HepG2 (cell line): ENCODE measurements at regions not wholly inside any gene's neighbourhood (a gene's known extent, or its start where the extent isn't known, plus 50 kb on each side); places are given as distances from the start of the nearest gene placed in this dataset.

Experiments used
- ATF5 ChIP-seq: sonication (generic); formaldehyde crosslinking; IDR thresholded peaks from 2 replicates; pipeline ENCODE4 v1.4.0; 2020; ENCODE audit warnings: mild to moderate bottlenecking, low read depth, missing genetic modification reagents
- CENPX ChIP-seq: sonication (generic); formaldehyde crosslinking; IDR thresholded peaks from 2 replicates; pipeline ENCODE4 v1.9.0; 2021; ENCODE audit warnings: mild to moderate bottlenecking, missing genetic modification reagents, moderate library complexity
- GATAD2A ChIP-seq: IDR thresholded peaks from 2 replicates; pipeline ENCODE4 v1.6.1; 2016
- GRHL1 ChIP-seq: sonication (generic); formaldehyde crosslinking; conservative IDR thresholded peaks from 2 replicates; pipeline ENCODE4 v1.8.0; 2022; ENCODE audit warnings: missing genetic modification reagents
- KDM6A ChIP-seq: IDR thresholded peaks from 2 replicates; pipeline ENCODE4 v1.6.1; 2016; ENCODE audit warnings: low read depth
- PRMT3 ChIP-seq: sonication (generic); formaldehyde crosslinking; IDR thresholded peaks from 2 replicates; pipeline ENCODE4 v1.8.1; 2022; ENCODE audit warnings: low read depth, mild to moderate bottlenecking, moderate library complexity, missing genetic modification reagents, borderline replicate concordance
- ZBED4 ChIP-seq: sonication (generic); formaldehyde crosslinking; IDR thresholded peaks from 2 replicates; pipeline ENCODE4 v1.4.0; 2020; ENCODE audit warnings: missing genetic modification reagents, borderline replicate concordance
- ZBTB38 ChIP-seq: sonication (generic); formaldehyde crosslinking; IDR thresholded peaks from 2 replicates; pipeline ENCODE4 v1.5.1; 2020; ENCODE audit warnings: mild to moderate bottlenecking, missing genetic modification reagents
- ZNF33A ChIP-seq: sonication (generic); formaldehyde crosslinking; IDR thresholded peaks from 2 replicates; pipeline ENCODE4 v1.5.1; 2020; ENCODE audit warnings: missing genetic modification reagents, mild to moderate bottlenecking, moderate library complexity, borderline replicate concordance
- ZNF446 ChIP-seq: sonication (generic); formaldehyde crosslinking; IDR thresholded peaks from 2 replicates; pipeline ENCODE4 v1.5.0; 2020; ENCODE audit warnings: mild to moderate bottlenecking, missing genetic modification reagents
- ZNF564 ChIP-seq: sonication (generic); formaldehyde crosslinking; IDR thresholded peaks from 2 replicates; pipeline ENCODE4 v1.8.1; 2023; ENCODE audit warnings: mild to moderate bottlenecking, missing genetic modification reagents
- ZNF691 ChIP-seq: sonication (generic); formaldehyde crosslinking; IDR thresholded peaks from 2 replicates; pipeline ENCODE4 v1.4.0; 2020; ENCODE audit warnings: missing genetic modification reagents, low read depth, mild to moderate bottlenecking, borderline replicate concordance
- TF ChIP-seq, protein P1 (sequence below): sonication (generic); formaldehyde crosslinking; IDR thresholded peaks from 2 replicates; pipeline ENCODE4 v1.5.1; 2020; ENCODE audit warnings: mild to moderate bottlenecking, missing genetic modification reagents, moderate library complexity
- TF ChIP-seq, protein P2 (sequence below): sonication (generic); formaldehyde crosslinking; conservative IDR thresholded peaks from 2 replicates; pipeline ENCODE4 v1.4.0; 2020; ENCODE audit warnings: missing genetic modification reagents

DNA sequence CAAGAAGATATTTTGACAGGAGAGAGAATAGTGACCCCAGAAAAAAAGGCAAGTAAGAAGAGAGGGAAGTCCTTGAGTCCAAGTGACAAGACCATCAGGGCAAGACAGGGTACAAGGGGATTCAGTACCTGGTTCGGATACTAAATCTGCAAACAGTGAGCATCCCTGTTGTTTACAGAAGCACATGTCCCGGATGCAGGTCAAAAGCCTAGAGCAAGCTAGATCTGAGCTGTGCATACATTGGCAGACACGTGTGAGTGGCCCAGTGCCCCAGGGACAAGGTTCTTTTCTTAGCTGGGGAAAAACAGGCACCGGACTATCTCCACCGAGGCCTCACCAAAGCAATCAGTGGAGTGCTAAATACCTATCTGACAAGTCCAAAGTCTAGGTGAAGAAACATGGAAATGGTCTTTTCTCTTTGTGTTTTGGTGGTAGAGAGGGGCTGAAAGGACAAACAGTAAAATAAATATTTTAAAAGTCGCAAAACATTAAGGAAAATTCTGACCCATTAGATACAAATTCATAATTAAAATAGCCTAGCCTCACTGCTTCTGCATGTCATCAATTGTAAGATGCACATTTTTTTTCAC lies 165.2 kb downstream of the SUCLG1 start (continued):
- TF ChIP-seq ZNF691 (peak; percentile 51; the same call in 1 of the 2 replicates), ZNF564 (CRISPR knock-in tag) (peak; percentile 83), GATAD2A (peak; percentile 96), PRMT3 (CRISPR knock-in tag) (no peak), ATF5 (CRISPR knock-in tag) (no peak), KDM6A (CRISPR knock-in tag) (peak; percentile 98), GRHL1 (CRISPR knock-in tag) (no peak), ZBED4 (CRISPR knock-in tag) (peak; percentile 96), ZNF33A (CRISPR knock-in tag) (no peak), CENPX (CRISPR knock-in tag) (no peak), ZBTB38 (CRISPR knock-in tag) (peak; percentile 83; the same call in 1 of the 2 replicates), ZNF446 (CRISPR knock-in tag) (no peak)
- TF ChIP-seq, protein P1, sequence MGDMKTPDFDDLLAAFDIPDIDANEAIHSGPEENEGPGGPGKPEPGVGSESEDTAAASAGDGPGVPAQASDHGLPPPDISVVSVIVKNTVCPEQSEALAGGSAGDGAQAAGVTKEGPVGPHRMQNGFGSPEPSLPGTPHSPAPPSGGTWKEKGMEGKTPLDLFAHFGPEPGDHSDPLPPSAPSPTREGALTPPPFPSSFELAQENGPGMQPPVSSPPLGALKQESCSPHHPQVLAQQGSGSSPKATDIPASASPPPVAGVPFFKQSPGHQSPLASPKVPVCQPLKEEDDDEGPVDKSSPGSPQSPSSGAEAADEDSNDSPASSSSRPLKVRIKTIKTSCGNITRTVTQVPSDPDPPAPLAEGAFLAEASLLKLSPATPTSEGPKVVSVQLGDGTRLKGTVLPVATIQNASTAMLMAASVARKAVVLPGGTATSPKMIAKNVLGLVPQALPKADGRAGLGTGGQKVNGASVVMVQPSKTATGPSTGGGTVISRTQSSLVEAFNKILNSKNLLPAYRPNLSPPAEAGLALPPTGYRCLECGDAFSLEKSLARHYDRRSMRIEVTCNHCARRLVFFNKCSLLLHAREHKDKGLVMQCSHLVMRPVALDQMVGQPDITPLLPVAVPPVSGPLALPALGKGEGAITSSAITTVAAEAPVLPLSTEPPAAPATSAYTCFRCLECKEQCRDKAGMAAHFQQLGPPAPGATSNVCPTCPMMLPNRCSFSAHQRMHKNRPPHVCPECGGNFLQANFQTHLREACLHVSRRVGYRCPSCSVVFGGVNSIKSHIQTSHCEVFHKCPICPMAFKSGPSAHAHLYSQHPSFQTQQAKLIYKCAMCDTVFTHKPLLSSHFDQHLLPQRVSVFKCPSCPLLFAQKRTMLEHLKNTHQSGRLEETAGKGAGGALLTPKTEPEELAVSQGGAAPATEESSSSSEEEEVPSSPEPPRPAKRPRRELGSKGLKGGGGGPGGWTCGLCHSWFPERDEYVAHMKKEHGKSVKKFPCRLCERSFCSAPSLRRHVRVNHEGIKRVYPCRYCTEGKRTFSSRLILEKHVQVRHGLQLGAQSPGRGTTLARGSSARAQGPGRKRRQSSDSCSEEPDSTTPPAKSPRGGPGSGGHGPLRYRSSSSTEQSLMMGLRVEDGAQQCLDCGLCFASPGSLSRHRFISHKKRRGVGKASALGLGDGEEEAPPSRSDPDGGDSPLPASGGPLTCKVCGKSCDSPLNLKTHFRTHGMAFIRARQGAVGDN (CRISPR knock-in tag), result peak; percentile 43; the same call in 1 of the 2 replicates
- TF ChIP-seq, protein P2, sequence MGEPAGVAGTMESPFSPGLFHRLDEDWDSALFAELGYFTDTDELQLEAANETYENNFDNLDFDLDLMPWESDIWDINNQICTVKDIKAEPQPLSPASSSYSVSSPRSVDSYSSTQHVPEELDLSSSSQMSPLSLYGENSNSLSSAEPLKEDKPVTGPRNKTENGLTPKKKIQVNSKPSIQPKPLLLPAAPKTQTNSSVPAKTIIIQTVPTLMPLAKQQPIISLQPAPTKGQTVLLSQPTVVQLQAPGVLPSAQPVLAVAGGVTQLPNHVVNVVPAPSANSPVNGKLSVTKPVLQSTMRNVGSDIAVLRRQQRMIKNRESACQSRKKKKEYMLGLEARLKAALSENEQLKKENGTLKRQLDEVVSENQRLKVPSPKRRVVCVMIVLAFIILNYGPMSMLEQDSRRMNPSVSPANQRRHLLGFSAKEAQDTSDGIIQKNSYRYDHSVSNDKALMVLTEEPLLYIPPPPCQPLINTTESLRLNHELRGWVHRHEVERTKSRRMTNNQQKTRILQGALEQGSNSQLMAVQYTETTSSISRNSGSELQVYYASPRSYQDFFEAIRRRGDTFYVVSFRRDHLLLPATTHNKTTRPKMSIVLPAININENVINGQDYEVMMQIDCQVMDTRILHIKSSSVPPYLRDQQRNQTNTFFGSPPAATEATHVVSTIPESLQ (CRISPR knock-in tag), result peak; percentile 82; the same call in 1 of the 2 replicates
